Heart left ventricle (tissue), 16 donors: ENCODE measurements at regions not wholly inside any gene's neighbourhood (a gene's known extent, or its start where the extent isn't known, plus 50 kb on each side); places are given as distances from the start of the nearest gene placed in this dataset.

Experiments used
- ATAC-seq, 4 donors: fragments of 200-7000 bp; cut with Tn5 transposase; one replicate each; pipeline ENCODE4 v1.9.1; 2020 to 2022; ENCODE audit warnings: moderate library complexity in 4 of 4, mild to moderate bottlenecking in 3 of 4, moderate number of reproducible peaks in 1 of 4
- DNase-seq, 5 donors: peaks; one replicate each; pipeline ENCODE4 v3.0.0-alpha.2; 2020
- H3K27ac ChIP-seq, 12 donors: fragments of 200-600 bp; sonication (generic) in 4 of 12; one replicate each; pipeline versions ENCODE4 v1.5.0 to v1.8.0; 2016 to 2022; ENCODE audit warnings: mild to moderate bottlenecking in 2 of 12
- H3K27me3 ChIP-seq, 9 donors: fragments of 200-600 bp; sonication (generic) in 2 of 9; one replicate each; pipeline versions ENCODE4 v1.5.1 to v1.8.0; 2016 to 2022; ENCODE audit warnings: mild to moderate bottlenecking in 3 of 9
- H3K36me3 ChIP-seq, 9 donors: fragments of 200-600 bp; sonication (generic) in 2 of 9; one replicate each; pipeline versions ENCODE4 v1.5.0 to v1.8.0; 2018 to 2022; ENCODE audit warnings: mild to moderate bottlenecking in 2 of 9
- H3K4me1 ChIP-seq, 12 donors: fragments of 200-600 bp; sonication (generic) in 4 of 12; one replicate each; pipeline versions ENCODE4 v1.5.0 to v1.8.0; 2016 to 2022; ENCODE audit warnings: mild to moderate bottlenecking in 3 of 12
- H3K4me3 ChIP-seq, 12 donors: fragments of 200-600 bp; sonication (generic) in 4 of 12; one replicate each; pipeline versions ENCODE4 v1.5.0 to v1.8.0; 2017 to 2022; ENCODE audit warnings: mild to moderate bottlenecking in 9 of 12, moderate library complexity in 4 of 12
- H3K9me3 ChIP-seq, 12 donors: fragments of 200-600 bp; sonication (generic) in 4 of 12; one replicate each; pipeline versions ENCODE4 v1.5.0 to v1.8.0; 2016 to 2022; ENCODE audit warnings: mild to moderate bottlenecking in 1 of 12
- POLR2A ChIP-seq, 2 donors: fragments of 450-650 bp; IDR thresholded peaks; one replicate each; pipeline ENCODE4 v1.6.1; 2017; ENCODE audit warnings: antibody characterized with exemption in 2 of 2, mild to moderate bottlenecking in 2 of 2, moderate library complexity in 2 of 2
- WGBS, 4 donors: extraction: QIAGEN DNeasy Blood & Tissue Kit in 2 of 4; methylation state at CpG; one replicate each; pipeline versions ENCODE4 v1.1.5 to v1.1.7; 2013 to 2018; 5-methylcytosine and 5-hydroxymethylcytosine counted together
- intact Hi-C, 10 donors: fragments of 100-400 bp; cut with DNase I; formaldehyde crosslinking; loops; one replicate each; pipeline versions ENCODE4 v1.11.1 to v1.14.2; 2022
- TF ChIP-seq, protein P1 (sequence below), 12 donors: fragments of 200-600 bp; sonication (generic) in 4 of 12; IDR thresholded peaks; one replicate each; pipeline versions ENCODE4 v1.5.0 to v1.8.0; 2018 to 2022; ENCODE audit warnings: antibody characterized with exemption in 12 of 12, mild to moderate bottlenecking in 5 of 12
- donor health status: ischemic (EF 13 %, LVEDD 7.1; RV severe dilation, severe dysfunction).
- donor health status: healthy with polysubstance abuse.
- donor health status: DM: no; HTN: yes; CAD: no.
- donor health status: DM: no; HTN: no; CAD: no.
- donor health status: ischemic (EF 25% LVEDD 6.9; RV normal size, moderate dysfunction).
- donor health status: ischemic (EF 25% LVEDD 5.7; RV mildly dilated, moderate dysfunction).
- donor health status: healthy.
- donor health status: DM: yes; HTN: yes; CAD: no.
- donor health status: ischemic (EF 35%, LVEDD 5.7; RV mildly dilated, moderate dysfunction).
- donor health status: nonischemic (EF 11% LVEDD 7.7; RV severe dilation, severe dysfunction).
- donor health status: DM: yes; HTN: yes; CAD: no.
- donor health status: PGD.
- donor health status: ischemic (EF 29% LVEDD 5.4; RV normal size, mild dysfunction).
- donor health status: nonischemic (EF 23%, LVEDD 6.1; RV moderate dilation, normal function).

DNA sequence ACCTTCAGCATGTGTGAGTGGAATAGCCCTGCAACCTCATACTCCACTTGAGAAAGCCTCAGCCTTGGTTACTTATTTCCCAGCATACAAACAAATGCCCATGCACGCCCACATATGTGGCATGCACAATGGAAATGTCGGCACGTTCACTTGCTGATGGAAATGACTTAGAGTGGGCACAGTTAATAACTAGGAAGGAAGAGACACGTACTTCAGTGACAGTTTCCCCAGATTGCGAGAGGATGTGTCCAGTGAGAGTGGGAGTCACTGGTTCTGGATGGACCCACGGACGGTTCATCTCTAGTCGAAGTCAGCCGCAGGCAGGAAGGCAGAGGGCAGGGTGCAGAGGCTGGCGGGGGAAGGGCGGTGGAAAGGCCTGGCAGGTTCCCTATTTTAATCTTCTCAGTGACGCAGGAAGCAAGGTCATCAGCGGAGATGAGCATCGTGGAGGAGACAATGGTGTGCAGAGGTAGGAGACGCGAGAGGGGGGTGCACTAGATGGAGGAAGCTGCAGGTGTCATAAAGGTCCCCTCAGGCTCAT lies 350.7 kb upstream of the MYT1L start:
- DNase-seq (no peak), ATAC-seq (no peak)
- TF ChIP-seq, protein P1, sequence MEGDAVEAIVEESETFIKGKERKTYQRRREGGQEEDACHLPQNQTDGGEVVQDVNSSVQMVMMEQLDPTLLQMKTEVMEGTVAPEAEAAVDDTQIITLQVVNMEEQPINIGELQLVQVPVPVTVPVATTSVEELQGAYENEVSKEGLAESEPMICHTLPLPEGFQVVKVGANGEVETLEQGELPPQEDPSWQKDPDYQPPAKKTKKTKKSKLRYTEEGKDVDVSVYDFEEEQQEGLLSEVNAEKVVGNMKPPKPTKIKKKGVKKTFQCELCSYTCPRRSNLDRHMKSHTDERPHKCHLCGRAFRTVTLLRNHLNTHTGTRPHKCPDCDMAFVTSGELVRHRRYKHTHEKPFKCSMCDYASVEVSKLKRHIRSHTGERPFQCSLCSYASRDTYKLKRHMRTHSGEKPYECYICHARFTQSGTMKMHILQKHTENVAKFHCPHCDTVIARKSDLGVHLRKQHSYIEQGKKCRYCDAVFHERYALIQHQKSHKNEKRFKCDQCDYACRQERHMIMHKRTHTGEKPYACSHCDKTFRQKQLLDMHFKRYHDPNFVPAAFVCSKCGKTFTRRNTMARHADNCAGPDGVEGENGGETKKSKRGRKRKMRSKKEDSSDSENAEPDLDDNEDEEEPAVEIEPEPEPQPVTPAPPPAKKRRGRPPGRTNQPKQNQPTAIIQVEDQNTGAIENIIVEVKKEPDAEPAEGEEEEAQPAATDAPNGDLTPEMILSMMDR (IDR thresholded peaks at IDR 0.05): no peak
- no peak for TF ChIP-seq POLR2A (IDR thresholded peaks at IDR 0.05)
- Histone ChIP-seq H3K27me3 (peaks cover 0 to 6% (median 0%) of the 10 kb centered on the region in 9 donors), H3K4me3 (no peak overlapping the region), H3K9me3 (no peaks in the 10 kb centered on the region), H3K4me1 (no peaks in the 10 kb centered on the region), H3K27ac (no peak overlapping the region), H3K36me3 (no peaks in the 10 kb centered on the region)
- WGBS, 4 donors: 63 to 72% (median 68%) methylated on average over 16 of the region's 16 CpGs
- intact Hi-C loops: no loop called here

DNA sequence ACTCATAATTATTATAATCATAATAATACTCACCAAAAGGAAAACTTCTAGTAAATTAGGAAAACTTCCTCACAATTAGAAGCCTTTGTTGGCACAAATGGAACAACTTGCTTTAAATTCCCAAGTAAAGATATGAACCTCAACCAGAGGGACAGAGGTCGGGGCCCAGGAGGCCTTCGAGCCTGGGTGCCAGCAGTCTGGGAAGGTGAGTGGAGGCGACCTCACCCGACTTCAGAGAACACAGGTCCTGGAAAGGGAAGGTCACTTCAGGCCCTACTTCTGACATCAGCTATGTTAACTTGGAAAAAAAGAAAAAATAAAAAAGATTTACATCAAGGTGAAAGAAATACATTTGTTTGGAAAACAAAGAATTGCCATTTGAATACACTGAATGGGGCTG lies 350.0 kb upstream of the MYT1L start:
- intact Hi-C loops: no loop called here
- Histone ChIP-seq H3K9me3 (no peaks in the 10 kb centered on the region), H3K4me1 (no peaks in the 10 kb centered on the region), H3K4me3 (no peak overlapping the region), H3K27me3 (peaks cover 0 to 6% (median 0%) of the 10 kb centered on the region in 9 donors), H3K36me3 (no peaks in the 10 kb centered on the region), H3K27ac (no peak overlapping the region)
- TF ChIP-seq, protein P1 (IDR thresholded peaks at IDR 0.05): no peak
- no peak for TF ChIP-seq POLR2A (IDR thresholded peaks at IDR 0.05)
- 76 to 86% (median 83%) methylated on average over 4 of the region's 4 CpGs for WGBS, 4 donors
- DNase-seq (no peak), ATAC-seq (no peak)

DNA sequence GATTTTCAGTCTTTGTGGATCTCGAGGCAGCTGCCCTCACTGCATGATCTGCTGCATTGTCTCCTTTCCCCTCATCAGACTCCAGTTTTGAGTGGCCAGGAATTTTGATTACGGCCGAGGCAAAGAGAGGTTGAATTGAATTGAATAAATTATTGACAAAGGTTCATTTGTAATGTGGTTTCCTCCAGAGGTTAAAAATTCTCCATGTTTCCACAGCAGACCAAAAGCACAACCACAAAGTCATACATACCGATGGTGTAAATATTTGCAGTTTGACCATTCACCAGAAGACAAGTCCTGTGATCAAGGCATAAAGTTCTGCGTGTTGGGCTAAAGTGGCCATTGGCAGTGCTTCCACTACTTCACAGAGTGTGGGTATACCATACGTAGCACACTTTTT lies 343.8 kb upstream of the MYT1L start:
- WGBS, 4 donors: 84 to 87% (median 85%) methylated on average over 6 of the region's 6 CpGs
- H3K27ac ChIP-seq: no peak overlapping the region
- no peaks in the 10 kb centered on the region for H3K36me3 ChIP-seq
- H3K4me1 ChIP-seq: no peaks in the 10 kb centered on the region
- TF ChIP-seq, protein P1 (IDR thresholded peaks at IDR 0.05): no peak
- no peak for TF ChIP-seq POLR2A (IDR thresholded peaks at IDR 0.05)
- DNase-seq (no peak), ATAC-seq (no peak)
- no peak overlapping the region for H3K4me3 ChIP-seq
- no peaks in the 10 kb centered on the region for H3K27me3 ChIP-seq
- intact Hi-C loops: no loop called here
- no peaks in the 10 kb centered on the region for H3K9me3 ChIP-seq

DNA sequence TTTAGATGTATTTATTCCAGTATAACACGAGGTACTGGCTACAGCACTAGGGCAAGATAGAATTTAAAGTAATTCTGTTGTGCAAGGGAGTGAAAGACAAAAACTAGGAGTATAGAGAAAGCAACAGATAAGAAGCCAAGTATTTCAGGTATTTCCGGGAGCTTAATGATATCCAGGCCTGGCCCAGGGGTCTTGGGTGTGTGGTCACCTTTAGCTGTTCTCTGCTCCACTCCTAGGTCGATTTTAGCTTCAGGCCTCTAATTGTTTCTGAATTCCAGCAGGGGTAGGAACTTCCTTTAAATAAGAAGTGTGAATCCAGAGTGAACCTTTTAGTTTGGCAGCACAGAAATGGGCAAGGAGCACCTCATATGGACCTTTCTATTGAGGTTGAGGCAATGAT lies 342.3 kb upstream of the MYT1L start:
- ATAC-seq: no peak
- no peak overlapping the region for H3K27ac ChIP-seq
- no peak for TF ChIP-seq POLR2A (IDR thresholded peaks at IDR 0.05)
- TF ChIP-seq, protein P1 (IDR thresholded peaks at IDR 0.05): no peak
- no peaks in the 10 kb centered on the region for H3K9me3 ChIP-seq
- H3K27me3 ChIP-seq: peaks cover 0 to 7% (median 0%) of the 10 kb centered on the region in 9 donors
- H3K4me3 ChIP-seq: no peak overlapping the region
- 49 to 57% (median 52%) methylated on average over 3 of the region's 3 CpGs for WGBS, 4 donors
- no peaks in the 10 kb centered on the region for H3K4me1 ChIP-seq
- intact Hi-C loops: no loop called here
- DNase-seq: no peak
- no peaks in the 10 kb centered on the region for H3K36me3 ChIP-seq
